GM19463 (cell line): ENCODE measurements at regions not wholly inside any gene's neighbourhood (a gene's known extent, or its start where the extent isn't known, plus 50 kb on each side); places are given as distances from the start of the nearest gene placed in this dataset.
"Not testable (repeated sequence)": the region's sequence is repeated elsewhere in the genome, so short reads cannot be mapped to it uniquely, and the experiment has no call there.

Source experiments
- ATAC-seq: cut with Tn5 transposase; IDR thresholded peaks from one replicate; pipeline ENCODE4 v1.9.1; 2021; ENCODE audit warnings: mild to moderate bottlenecking, moderate library complexity; ENCODE audit not compliant: unreplicated experiment

DNA sequence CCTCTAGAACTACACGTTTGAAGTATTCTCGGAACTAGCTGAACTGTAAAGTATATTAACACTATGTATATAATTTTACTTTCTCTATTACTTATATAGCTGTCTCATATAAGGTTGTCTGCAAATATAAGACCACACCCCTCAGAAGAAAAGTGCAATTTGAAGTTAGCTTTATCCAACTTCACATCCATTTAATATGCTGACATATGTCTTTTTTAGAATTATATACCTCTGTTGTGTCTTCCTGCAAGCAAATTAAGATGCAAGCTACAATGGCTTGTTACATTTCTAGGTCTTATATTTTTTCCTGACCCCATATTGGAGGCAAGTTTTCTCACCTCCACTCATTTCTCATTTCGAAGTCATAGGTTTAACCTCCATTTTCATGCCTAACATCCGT, 349.0 kb upstream of the AGA start:
- ATAC-seq = no peak

- ATAC-seq = no peak
These were observed 354.6 kb upstream of the AGA start for GRCh38 chr4:177796841-177797240.

DNA sequence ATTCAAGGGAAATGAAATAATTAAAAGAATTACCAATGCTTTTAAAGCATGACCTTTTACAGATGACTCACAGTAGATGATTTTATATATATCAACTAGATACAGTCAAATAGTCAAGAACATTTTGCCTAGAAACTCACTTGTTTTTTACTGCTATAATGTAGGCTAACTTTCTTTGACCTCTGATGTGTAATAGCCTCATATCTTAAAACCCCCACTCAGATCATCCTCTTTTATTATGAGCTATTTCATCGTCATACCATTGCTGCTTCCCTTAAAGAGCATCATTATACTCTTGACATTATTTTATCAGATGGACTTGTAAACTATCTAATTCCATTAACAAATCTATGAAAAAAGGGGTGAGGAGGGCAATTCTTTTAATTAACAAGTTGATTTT, 355.9 kb upstream of the AGA start:
- no peak for ATAC-seq

DNA sequence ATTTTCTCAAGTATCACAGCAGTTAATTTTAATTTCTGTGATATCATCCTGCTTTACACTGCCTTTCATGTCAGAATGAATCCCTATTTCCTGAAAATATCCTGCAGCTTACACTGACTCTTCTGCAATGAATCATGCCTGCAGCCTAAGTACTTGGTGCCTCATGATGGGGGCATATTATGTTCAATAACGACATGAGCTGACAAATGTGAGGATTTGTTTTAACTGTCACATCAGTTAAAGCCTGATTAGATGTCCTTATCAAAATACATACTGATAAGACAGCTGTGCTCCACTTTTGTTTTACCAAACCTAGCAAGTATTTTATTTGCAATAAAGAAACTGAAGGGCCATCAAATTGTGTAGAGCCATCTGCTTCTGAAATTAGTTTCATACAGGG, 359.9 kb upstream of the AGA start:
- ATAC-seq = no peak

DNA sequence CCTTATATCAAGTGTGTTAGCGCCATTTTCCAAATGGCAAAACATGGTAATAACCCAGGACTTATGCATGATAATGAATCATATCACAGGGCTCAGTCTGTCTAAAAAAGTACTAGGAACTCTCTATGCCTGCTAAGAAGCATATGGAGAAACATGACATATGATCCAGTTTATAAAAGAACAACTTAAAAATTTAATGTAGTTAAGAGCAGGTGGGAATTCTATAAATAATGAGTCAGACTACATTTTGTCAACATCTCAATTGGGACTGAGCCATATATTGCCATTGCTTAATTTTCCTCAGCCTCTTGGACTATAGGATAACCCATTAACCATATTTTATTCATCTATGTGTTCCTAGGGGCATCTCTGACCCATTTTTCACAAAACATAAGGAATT, 360.4 kb upstream of the AGA start:
- no peak for ATAC-seq

- no peak for ATAC-seq
These were observed 360.9 kb upstream of the AGA start for GRCh38 chr4:177803151-177803550.

GRCh38 chr4:177809791-177810190, 367.6 kb upstream of the AGA start:
- no peak for ATAC-seq

- ATAC-seq = no peak
These were observed 368.0 kb upstream of the AGA start for GRCh38 chr4:177810220-177810619.

DNA sequence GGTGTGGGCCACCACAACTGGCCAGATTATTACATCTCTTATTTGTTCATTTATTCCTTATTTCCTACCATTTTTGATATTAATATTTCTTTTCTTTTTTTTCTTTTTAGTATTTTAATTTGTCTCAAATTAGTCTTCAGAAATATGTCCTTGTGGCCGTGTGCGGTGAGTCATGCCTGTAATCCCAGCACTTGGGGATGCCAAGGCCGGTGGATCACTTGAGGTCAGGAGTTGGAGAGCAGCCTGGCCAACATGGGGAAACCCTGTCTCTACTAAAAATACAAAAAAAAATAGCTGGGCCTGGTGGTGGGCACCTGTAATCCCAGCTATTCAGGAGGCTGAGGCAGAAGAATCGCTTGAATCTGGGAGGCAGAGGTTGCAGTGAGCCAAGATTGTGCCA, 376.2 kb upstream of the AGA start:
- not testable (repeated sequence) for ATAC-seq

- ATAC-seq = no peak
These were observed 384.7 kb upstream of the AGA start for GRCh38 chr4:177826973-177827372.

DNA sequence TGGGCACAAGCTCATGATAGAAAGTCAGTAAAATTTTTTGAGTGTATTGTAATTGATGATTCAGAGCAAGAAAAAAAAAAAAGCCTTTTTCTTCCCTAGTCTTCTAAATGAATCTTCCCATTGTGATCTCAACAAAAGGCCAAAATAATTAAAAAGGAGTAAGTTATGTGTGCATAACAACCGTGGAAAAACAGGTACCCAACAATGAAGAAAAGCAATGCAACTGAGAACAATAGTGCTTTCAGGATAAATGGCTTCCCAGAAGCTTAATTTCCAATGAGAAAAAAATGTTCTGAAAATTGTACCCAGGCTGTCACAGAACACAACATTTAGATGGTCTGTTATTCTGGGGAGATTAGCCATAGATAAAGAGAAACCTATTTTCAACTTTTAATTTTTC, 399.0 kb upstream of the AGA start:
- ATAC-seq = no peak

DNA sequence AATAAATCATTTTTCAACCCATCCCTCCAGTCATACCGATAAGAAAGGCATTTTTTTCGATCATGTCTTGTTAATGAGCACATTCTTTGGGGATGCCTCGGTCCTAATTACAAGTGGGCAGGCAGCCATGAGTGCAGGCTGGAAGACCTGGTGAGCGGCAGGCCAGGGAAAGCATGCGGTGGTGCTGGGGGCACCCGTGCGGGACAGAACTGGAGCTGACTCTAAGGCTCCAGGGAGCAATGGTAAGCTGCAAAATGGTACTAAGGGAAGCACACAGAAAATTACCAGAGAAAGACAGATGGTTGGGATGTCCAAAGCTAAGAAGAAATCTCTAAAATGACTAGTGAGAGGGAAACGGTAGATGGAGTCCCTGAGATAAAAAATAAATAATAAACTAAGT, 411.0 kb upstream of the AGA start:
- no peak for ATAC-seq

DNA sequence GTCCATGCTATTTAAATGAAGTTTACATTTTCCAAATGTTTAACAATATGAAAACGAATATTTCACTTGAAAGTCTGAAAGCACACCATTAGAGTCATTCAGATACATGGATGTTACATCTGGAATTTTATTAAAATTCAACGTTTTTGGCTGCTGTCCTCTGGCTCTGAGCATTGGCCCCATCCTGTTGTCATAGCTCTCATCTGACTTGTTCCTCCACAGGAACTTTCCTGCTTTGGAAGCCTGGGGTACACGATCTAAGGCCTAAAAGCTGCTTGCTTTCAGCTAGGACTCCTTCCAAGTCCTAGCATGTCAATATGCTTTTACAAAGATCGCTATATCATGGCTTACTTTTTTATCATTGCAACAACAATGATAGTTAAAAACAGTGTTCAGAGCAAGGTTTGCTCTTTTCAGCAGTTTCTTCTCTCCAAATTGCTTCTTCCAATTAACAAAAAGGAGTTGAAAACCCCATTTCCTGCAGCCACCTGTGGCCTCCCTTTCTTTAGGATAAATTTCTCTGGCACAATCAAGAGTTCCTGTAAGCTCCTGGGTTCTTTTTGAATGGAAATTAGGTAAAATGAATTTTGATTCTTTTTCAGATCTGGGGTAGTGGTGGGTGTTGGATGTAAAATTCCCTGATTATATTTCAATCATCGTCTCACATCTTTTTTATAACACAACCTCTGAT, 413.4 kb upstream of the AGA start:
- ATAC-seq = no peak

DNA sequence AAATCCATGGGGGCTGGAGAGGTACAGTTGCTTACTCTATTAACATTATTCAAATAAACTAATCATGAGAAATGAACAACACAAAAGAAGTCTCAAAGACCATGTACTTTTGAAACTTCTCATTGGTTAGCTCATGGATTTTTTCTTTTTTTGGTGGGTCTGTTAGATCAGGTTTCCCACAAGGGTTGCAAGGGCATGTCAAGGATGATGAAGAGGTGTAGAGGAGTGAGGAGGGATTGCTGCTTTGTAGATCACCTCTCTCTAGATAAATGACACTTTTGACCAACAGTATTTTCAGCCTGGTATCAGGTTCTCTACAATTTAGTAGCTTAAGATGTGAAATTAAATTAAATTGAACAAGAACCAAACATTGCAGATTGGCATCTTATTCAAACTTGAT, 417.9 kb upstream of the AGA start:
- no peak for ATAC-seq

GRCh38 chr4:177861551-177862094, 419.4 kb upstream of the AGA start:
- ATAC-seq = no peak

DNA sequence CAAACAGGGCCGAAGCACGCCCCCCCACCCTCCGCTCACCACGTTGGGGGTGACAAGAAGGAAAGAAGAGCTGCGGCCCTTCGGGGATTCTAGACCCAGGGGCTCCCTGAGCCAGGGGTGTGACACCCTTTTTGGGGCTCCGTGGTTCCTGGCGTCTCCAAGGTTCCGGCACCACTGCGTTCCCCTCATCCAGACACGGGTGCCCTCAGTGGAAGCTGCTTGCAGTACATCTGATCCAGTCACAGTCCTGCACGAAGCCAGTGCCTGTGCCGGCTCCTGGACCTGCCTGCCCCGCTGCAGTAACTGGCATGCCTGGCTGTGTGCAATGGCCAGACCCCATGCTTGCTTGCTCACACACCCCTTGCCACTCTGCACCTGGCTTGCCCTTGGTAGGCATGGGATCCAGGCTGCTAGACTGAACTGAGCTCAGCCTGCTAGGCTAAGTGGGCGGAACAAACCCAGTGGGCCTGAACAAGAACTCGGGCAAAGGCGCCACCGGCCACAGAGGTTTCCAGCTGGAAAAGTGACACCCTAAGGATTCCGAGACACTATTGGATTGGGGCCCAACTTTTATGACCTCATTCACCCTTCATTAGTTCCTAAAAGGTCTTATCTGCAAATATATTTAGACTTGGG, 420.4 kb upstream of the AGA start:
- ATAC-seq = no peak

- ATAC-seq = no peak
These were observed 437.6 kb upstream of the AGA start for GRCh38 chr4:177879851-177880250.

- ATAC-seq = no peak
These were observed 452.9 kb upstream of the AGA start for GRCh38 chr4:177895136-177895535.

- ATAC-seq = no peak
These were observed 459.5 kb upstream of the AGA start for GRCh38 chr4:177901786-177902185.

DNA sequence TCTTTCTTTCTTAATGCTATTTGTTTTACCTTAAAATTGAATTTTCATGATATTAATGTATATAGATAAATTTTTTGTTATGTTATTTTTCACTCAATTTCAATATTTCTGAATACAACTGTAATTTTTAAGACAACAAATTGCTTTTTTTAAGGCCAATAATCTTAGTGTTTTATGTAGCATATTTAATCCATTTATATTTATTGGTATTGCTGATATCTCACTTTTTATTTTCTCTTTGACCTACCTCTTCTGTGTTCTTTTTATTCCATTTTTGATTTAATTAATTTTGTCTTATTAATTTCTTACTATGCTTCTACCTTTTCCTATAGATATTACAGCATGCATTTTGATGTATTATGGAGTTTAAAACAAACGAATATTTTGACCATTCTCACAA, 460.1 kb upstream of the AGA start:
- ATAC-seq = no peak

DNA sequence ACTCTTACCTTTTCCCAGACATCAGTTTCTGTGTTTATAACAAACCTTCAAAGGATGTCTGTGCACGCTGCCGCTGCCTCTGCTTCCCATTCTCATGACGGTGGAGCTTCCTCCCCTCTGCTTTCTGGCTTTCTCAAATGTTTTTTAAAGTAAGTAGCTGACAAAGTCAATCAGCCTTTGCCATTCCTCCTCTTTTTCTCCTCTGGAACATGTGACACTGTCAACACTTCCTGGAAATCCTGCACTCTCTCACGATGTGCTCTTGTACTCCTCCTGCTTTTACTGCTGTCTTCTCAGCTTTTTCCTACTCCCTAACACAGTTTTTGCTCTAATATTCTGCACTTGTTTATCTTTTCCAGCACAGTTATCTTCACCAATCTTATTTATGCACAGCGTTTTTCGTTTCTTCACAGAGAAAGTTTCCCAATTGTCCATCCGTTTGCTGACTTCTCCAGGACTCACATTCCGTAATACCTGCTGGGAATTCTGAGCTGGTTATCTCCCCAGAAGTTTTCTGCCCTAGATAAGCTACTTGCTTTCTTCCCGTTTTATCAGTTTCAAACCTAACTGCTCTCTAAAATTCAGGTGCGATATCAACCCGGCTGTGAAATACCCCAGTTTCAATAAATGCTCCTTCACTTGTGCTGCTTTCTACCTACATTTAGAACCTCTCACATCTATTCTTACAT, 465.6 kb upstream of the AGA start:
- no peak for ATAC-seq

DNA sequence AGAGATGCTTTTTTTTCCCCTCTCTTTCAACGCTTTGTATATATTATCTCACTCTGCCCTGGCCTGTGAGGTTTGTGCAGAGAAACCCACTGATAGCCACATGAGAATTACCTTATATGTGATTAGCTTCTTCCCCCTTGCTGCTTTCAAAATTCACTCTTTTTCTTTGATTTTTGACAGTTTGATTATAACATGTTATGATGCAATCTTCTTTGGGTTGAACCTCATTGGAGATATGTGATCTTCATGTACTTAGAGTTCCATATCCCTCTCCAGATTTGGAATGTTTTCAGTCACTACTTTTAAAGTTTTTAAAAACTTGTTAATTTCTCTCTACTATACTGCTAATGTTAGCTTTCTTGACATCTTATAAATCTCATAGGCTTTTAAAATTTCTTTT, 479.5 kb upstream of the AGA start:
- no peak for ATAC-seq
